ENCODE measurements at regions not wholly inside any gene's neighbourhood (a gene's known extent, or its start where the extent isn't known, plus 50 kb on each side); places are given as distances from the start of the nearest gene placed in this dataset.

DNA sequence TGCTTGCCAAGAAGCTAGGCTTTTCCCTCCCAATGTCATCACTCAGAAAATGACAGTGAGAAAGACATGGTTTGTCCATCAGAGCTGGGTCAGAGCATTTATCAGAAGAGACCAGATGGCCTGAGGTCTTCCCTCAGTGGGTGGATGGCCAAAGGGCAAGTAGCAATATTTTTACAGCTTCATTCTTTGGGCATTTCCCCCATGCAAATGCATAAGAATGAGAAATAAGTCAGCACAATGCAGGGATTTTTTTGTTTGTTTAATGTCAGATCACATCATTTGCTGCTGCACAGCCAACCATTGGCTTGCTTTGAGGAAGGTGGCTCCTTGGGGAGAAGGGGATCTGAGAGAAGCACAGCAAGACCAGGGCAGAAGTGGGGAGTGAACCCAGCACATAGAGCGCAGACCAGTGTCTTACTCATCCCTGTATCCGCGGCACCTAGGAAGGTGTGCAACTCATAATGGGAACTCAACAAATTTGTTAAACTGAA, 209.6 kb downstream of the SEMA6A start:
- no peak for DNase-seq (ENCODE audit: low read depth)
- TF ChIP-seq, protein P1, sequence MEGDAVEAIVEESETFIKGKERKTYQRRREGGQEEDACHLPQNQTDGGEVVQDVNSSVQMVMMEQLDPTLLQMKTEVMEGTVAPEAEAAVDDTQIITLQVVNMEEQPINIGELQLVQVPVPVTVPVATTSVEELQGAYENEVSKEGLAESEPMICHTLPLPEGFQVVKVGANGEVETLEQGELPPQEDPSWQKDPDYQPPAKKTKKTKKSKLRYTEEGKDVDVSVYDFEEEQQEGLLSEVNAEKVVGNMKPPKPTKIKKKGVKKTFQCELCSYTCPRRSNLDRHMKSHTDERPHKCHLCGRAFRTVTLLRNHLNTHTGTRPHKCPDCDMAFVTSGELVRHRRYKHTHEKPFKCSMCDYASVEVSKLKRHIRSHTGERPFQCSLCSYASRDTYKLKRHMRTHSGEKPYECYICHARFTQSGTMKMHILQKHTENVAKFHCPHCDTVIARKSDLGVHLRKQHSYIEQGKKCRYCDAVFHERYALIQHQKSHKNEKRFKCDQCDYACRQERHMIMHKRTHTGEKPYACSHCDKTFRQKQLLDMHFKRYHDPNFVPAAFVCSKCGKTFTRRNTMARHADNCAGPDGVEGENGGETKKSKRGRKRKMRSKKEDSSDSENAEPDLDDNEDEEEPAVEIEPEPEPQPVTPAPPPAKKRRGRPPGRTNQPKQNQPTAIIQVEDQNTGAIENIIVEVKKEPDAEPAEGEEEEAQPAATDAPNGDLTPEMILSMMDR (conservative IDR thresholded peaks at IDR 0.05; ENCODE audit: control insufficient read depth, insufficient read depth, low read depth, low read length) = no peak
- no peak overlapping the region for H3K4me3 ChIP-seq (ENCODE audit: control insufficient read depth, low read depth, low read length)

DNA sequence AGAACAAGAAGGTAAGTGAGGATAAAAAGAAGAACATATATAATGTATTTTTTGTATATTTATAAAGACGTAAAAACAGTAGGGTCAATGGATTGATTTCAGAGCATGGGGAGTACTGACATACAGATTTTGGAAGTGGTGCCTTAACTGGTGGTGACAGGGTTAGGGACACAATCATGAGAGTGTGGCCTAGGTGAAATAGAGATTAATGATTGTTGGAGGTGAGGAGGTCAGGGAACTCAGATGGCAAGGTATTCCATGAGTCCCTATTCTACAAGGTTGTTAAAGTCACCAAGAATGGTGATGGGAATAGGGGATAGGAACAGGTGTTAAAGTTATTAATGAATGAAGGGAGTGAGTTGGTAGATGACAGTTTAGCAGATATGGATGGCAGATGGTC, 210.8 kb downstream of the SEMA6A start:
- TF ChIP-seq, protein P1 (conservative IDR thresholded peaks at IDR 0.05; ENCODE audit: control insufficient read depth, insufficient read depth, low read depth, low read length) = no peak
- H3K4me3 ChIP-seq (ENCODE audit: control insufficient read depth, low read depth, low read length) = no peak overlapping the region
- DNase-seq (ENCODE audit: low read depth) = no peak

DNA sequence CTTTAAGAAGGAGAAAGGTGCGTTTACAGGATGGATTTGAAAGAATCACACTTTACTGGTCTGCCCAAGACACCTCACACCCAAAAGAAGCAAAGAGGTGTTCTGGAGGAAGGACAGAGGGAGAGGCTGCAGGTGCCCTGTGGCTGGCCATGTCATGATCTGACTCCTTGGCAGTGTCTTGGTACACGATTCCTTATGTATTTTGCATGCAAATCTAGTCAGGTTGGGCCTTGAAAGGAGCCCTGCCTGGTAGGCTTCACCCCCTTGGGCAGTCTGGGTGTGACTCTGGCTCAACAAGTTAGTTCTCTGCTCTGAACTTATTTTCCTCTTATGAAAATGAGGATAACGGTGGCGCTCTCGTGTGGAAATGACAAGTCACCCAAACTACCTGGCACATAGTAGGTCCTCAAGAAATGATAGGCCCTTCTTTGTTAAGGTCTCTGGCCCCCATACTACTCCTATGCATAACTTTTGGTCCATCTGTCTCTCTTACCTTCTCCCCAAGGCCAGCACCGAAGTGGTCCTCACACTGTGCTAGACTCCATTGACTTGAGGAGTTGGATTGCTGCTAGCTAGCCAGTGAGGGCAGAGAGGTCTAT, 212.5 kb downstream of the SEMA6A start:
- no peak for DNase-seq (ENCODE audit: low read depth)
- TF ChIP-seq, protein P1 (conservative IDR thresholded peaks at IDR 0.05; ENCODE audit: control insufficient read depth, insufficient read depth, low read depth, low read length) = no peak
- no peak overlapping the region for H3K4me3 ChIP-seq (ENCODE audit: control insufficient read depth, low read depth, low read length)

DNA sequence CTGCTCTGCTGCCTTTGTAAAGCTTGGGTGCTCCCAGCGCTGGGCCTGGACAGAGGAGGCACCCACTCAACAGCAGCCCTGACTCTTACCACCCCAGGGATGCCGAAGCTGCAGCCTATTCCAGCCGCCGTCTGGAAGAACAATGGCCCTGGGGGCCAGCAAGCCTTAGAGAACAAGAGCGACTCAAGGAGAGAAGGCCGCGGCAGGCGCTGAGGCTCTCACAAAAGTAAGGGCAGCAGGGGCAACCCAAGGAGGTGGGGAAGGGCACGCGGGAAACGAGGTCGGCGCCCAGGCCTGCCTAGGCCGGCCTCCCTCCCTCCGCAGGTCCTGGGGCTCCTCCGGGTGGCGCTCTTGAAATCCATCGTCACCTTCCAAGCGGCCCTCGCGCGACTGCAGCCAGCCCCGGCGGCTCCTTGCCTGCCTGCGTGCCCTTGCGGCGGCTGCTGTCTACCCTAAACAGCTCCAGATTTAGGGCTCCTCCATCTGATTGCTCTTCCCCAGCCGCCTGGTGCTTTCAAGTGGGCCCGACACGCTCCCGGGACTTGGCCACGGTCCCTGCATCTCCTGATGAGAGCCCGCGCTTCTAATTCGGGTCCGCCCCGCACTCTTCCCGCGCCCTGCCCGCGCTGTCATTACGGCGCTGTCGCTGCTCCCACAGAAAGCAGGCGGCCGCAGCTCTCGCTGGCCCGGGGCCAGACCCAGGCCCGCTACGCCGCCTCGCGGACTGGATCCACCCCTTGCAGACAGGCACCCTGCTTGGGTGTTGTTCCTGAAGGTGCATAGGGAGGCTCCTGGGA, 213.3 kb downstream of the SEMA6A start:
- peak overlapping the region; percentile 3 for H3K4me3 ChIP-seq (ENCODE audit: control insufficient read depth, low read depth, low read length)
- TF ChIP-seq, protein P1 (conservative IDR thresholded peaks at IDR 0.05; ENCODE audit: control insufficient read depth, insufficient read depth, low read depth, low read length) = no peak
- DNase-seq (ENCODE audit: low read depth) = peak; percentile 14

DNA sequence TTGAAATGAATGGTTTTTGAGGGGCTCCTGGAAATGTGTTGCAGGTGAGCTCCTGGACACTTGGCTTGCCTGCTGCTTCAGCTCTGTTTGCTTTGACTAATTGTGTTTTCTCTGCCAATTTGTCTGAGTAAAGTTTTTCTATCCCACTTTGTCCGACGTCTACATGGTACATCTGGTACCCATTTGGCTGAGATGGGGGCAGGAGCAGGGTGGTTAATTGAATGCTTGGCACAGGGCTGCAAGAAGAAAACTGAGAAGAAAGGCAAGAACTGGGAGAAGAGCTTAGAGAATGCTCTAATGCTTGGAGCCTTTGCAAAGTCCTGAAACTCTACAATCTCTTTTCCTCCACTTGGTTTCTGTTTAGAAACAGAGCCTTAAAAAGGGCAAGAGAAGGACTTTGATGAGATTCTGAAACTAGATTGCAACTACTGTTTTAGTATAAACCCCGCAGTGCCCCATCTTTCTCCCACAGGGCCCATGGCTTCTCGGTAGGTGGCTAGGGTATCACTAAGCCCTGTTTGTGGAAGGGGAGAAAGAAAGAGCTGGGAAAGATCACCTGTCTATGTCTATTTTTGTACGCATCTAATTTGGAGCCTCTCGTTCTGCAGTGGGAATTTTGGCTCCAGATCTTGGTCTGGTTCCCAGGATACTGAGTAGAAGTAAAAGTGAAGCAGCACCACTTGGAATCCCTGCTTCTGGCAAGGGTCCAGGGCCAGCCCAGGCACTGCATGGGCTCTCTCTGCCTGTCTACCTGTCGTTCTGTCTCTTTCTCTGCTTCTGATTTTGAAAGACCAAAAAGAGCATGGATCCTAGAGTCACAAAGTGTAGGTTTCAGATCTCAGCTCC, 214.4 kb downstream of the SEMA6A start:
- DNase-seq (ENCODE audit: low read depth) = peak; percentile 45
- TF ChIP-seq, protein P1 (conservative IDR thresholded peaks at IDR 0.05; ENCODE audit: control insufficient read depth, insufficient read depth, low read depth, low read length) = no peak
- H3K4me3 ChIP-seq (ENCODE audit: control insufficient read depth, low read depth, low read length) = no peak overlapping the region

DNA sequence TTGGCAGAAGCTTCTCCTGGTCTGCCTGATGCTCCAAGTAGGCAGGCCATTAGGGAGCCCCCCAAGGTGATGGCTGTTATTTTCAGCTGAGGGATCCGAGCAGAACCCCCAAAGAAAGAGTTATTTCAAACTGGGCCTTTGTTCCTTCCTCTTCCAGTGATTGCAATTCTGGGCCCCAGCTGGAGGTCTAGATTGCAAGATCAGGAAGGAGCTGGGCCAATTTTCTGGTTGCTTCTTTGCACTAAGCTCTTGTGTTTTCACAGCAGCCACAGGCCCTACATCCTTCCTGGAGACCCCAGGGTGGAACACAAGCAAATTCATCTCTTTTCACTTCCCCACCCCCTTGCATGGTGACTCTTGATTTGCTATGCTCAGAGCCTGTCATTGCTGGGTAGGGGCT, 215.0 kb downstream of the SEMA6A start:
- no peak for DNase-seq (ENCODE audit: low read depth)
- no peak overlapping the region for H3K4me3 ChIP-seq (ENCODE audit: control insufficient read depth, low read depth, low read length)
- TF ChIP-seq, protein P1 (conservative IDR thresholded peaks at IDR 0.05; ENCODE audit: control insufficient read depth, insufficient read depth, low read depth, low read length) = no peak
